WTC11 (cell line): ENCODE measurements at regions not wholly inside any gene's neighbourhood (a gene's known extent, or its start where the extent isn't known, plus 50 kb on each side); places are given as distances from the start of the nearest gene placed in this dataset.
"Not testable (repeated sequence)": the region's sequence is repeated elsewhere in the genome, so short reads cannot be mapped to it uniquely, and the experiment has no call there.

Experiments used
- ATAC-seq: fragments of 200-7000 bp; cut with Tn5 transposase; 2 replicates; pipeline ENCODE4 v1.10.0; 2021; ENCODE audit warnings: mild to moderate bottlenecking, moderate library complexity
- CTCF ChIA-PET: fragments of 300-600 bp; sonication (Branson Sonifier 250); formaldehyde crosslinking; loops from one replicate; lab custom pipeline; 2021; ENCODE audit warnings: antibody characterized with exemption; lab: Charles Lee
- POLR2A ChIA-PET: fragments of 350-600 bp; sonication (Branson Sonifier 250); formaldehyde crosslinking; loops from one replicate; lab custom pipeline; 2021; ENCODE audit warnings: antibody characterized with exemption; lab: Charles Lee
- DNase-seq: peaks from one replicate; pipeline ENCODE4 v3.0.0; 2021; ENCODE audit warnings: low spot score
- H3K27ac Mint-ChIP-seq: 2 replicates; pipeline ENCODE4 v1.8.0; 2021; ENCODE audit warnings: mixed read lengths
- H3K27me3 Mint-ChIP-seq: 2 replicates; pipeline ENCODE4 v1.8.0; 2021; ENCODE audit warnings: low read depth, mild to moderate bottlenecking, moderate library complexity, mixed read lengths
- H3K36me3 Mint-ChIP-seq: 2 replicates; pipeline ENCODE4 v1.8.0; 2021; ENCODE audit warnings: mixed read lengths
- H3K4me1 Mint-ChIP-seq: 2 replicates; pipeline ENCODE4 v1.8.0; 2022; ENCODE audit warnings: mixed read lengths
- H3K4me3 Mint-ChIP-seq: 2 replicates; pipeline ENCODE4 v1.8.0; 2021; ENCODE audit warnings: mild to moderate bottlenecking, moderate library complexity, mixed read lengths
- H3K9me3 Mint-ChIP-seq: 2 replicates; pipeline ENCODE4 v1.8.0; 2021; ENCODE audit warnings: mixed read lengths
- GABPB1 ChIP-seq: sonication (generic); formaldehyde crosslinking; IDR thresholded peaks from 2 replicates; pipeline ENCODE4 v1.8.1; 2023; ENCODE audit warnings: mild to moderate bottlenecking, missing genetic modification reagents
- GRHL2 ChIP-seq: fragments of 250-450 bp; sonication (Bioruptor Pico); IDR thresholded peaks from 2 replicates; pipeline ENCODE4 v1.8.0; 2022; ENCODE audit warnings: mild to moderate bottlenecking, moderate library complexity; ENCODE audit not compliant: insufficient replicate concordance, severe bottlenecking
- JUN ChIP-seq: sonication (generic); formaldehyde crosslinking; IDR thresholded peaks from 2 replicates; pipeline ENCODE4 v1.8.0; 2023; ENCODE audit warnings: mild to moderate bottlenecking, missing genetic modification reagents
- KAT7 ChIP-seq: sonication (generic); formaldehyde crosslinking; IDR thresholded peaks from 2 replicates; pipeline ENCODE4 v1.8.1; 2023; ENCODE audit warnings: missing genetic modification reagents, mild to moderate bottlenecking, borderline replicate concordance
- NFYB ChIP-seq: sonication (generic); formaldehyde crosslinking; conservative IDR thresholded peaks from 2 replicates; pipeline ENCODE4 v1.8.0; 2022; ENCODE audit warnings: low read depth, missing genetic modification reagents
- NR1H2 ChIP-seq: sonication (generic); formaldehyde crosslinking; IDR thresholded peaks from 2 replicates; pipeline ENCODE4 v1.9.0; 2021; ENCODE audit warnings: mild to moderate bottlenecking, moderate library complexity, missing genetic modification reagents
- SMAD4 ChIP-seq: sonication (generic); formaldehyde crosslinking; IDR thresholded peaks from 2 replicates; pipeline ENCODE4 v1.8.0; 2022; ENCODE audit warnings: mild to moderate bottlenecking, missing genetic modification reagents
- SOX15 ChIP-seq: fragments of 250-450 bp; sonication (Bioruptor Pico); IDR thresholded peaks from 2 replicates; pipeline ENCODE4 v1.9.0; 2021; ENCODE audit warnings: mild to moderate bottlenecking
- TEAD4 ChIP-seq: sonication (generic); formaldehyde crosslinking; IDR thresholded peaks from 2 replicates; pipeline ENCODE4 v1.8.0; 2022; ENCODE audit warnings: mild to moderate bottlenecking, missing genetic modification reagents
- ZNF138 ChIP-seq: sonication (generic); formaldehyde crosslinking; conservative IDR thresholded peaks from 2 replicates; pipeline ENCODE4 v1.8.1; 2022; ENCODE audit warnings: mild to moderate bottlenecking, moderate library complexity, missing genetic modification reagents
- ZNF396 ChIP-seq: fragments of 250-450 bp; sonication (Bioruptor Pico); IDR thresholded peaks from 2 replicates; pipeline ENCODE4 v1.8.0; 2021; ENCODE audit warnings: mild to moderate bottlenecking, moderate library complexity, borderline replicate concordance
- ZNF423 ChIP-seq: fragments of 250-450 bp; sonication (Bioruptor Pico); IDR thresholded peaks from 2 replicates; pipeline ENCODE4 v2.1.2; 2022; ENCODE audit warnings: mild to moderate bottlenecking, moderate library complexity
- TF ChIP-seq, protein P1 (sequence below): sonication (generic); formaldehyde crosslinking; IDR thresholded peaks from 2 replicates; pipeline ENCODE4 v1.8.0; 2022; ENCODE audit warnings: mild to moderate bottlenecking, missing genetic modification reagents
- TF ChIP-seq, protein P2 (sequence below): fragments of 250-450 bp; sonication (Bioruptor Pico); IDR thresholded peaks from 2 replicates; pipeline ENCODE4 v1.9.0; 2021; ENCODE audit warnings: mild to moderate bottlenecking
- TF ChIP-seq, protein P3 (sequence below): sonication (generic); formaldehyde crosslinking; IDR thresholded peaks from 2 replicates; pipeline ENCODE4 v1.8.0; 2023; ENCODE audit warnings: mild to moderate bottlenecking, missing genetic modification reagents
- TF ChIP-seq, protein P4 (sequence below): fragments of 250-450 bp; sonication (Bioruptor Pico); IDR thresholded peaks from 2 replicates; pipeline ENCODE4 v1.9.0; 2021; ENCODE audit warnings: mild to moderate bottlenecking
- TF ChIP-seq, protein P5 (sequence below): fragments of 250-450 bp; sonication (Bioruptor Pico); IDR thresholded peaks from 2 replicates; pipeline ENCODE4 v2.1.2; 2022; ENCODE audit warnings: mild to moderate bottlenecking, moderate library complexity

DNA sequence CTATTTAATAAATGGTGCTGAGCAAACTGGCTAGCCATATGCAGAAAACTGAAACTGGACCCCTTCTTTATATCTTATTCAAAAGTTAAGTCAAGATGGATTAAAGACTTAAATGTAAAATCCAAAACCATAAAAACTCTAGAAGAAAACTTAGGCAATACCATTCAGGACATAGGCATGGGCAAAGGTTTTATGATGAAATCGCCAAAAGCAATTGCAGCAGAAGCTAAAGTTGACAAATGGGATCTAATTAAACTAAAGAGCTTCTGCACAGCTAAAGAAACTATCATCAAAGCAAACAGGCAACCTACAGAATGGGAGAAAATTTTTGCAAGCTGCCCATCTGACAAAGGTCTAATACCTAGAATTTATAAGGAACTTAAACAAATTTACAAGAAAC lies 79.0 kb upstream of the SALL1 start:
- H3K4me3 Mint-ChIP-seq, H3K27me3 Mint-ChIP-seq, CTCF ChIA-PET: not testable (repeated sequence)

DNA sequence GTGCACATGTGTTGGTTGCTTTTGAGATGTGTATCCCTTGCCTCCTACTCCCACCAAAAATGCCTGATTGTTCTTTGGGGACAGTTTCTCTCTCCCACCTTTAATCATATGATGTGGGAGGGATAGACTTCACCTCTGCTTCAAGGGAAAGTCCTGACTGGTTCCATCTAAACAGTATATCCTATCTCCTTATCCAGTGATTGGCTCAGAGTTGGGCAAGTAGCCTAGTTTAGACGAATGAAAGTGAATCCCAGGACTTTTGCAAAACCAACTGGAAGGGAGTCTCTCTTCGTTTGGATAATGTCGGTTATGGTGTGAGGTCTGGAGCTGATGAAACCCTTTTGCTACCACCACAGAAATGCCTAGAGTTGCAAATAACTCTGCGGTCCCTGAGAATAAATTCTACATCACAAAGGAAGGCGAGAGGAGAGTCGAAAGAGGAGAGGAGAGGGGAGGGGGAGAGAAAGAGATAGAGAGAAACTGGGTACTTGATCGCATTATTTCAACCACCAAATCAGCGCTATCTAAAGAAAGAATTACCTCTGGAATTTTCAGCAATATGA lies 77.1 kb upstream of the SALL1 start:
- no peak for DNase-seq
- peak; percentile 84 for ATAC-seq
- Mint-ChIP-seq H3K27ac (peak overlapping the region; percentile 86), H3K27me3 (no peaks in the 10 kb centered on the region), H3K36me3 (no peaks in the 10 kb centered on the region), H3K9me3 (peaks cover 7% of the 10 kb centered on the region), H3K4me3 (peak overlapping the region; percentile 57)
- POLR2A ChIA-PET: interaction anchor here (1.1 kb wide), 1 partner anchor 79 kb away, joined by 3 read pairs; no protein-coding TSS in a partner anchor
- TF ChIP-seq, protein P1, sequence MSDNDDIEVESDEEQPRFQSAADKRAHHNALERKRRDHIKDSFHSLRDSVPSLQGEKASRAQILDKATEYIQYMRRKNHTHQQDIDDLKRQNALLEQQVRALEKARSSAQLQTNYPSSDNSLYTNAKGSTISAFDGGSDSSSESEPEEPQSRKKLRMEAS (CRISPR knock-in tag): 0 out of 2 replicates have a peak, but pooled peaks have one; percentile 36
- TF ChIP-seq NFYB (peak; percentile 30; the same call in 1 of the 2 replicates), SMAD4 (no peak)
- TF ChIP-seq, all 79 proteins: peak for 2
- CTCF ChIA-PET: no interaction called here
- H3K4me1 Mint-ChIP-seq: peaks cover 25% of the 10 kb centered on the region

More for the DNA sequence above, 79.0 kb upstream of the SALL1 start:
- H3K9me3 Mint-ChIP-seq, DNase-seq, H3K36me3 Mint-ChIP-seq, ATAC-seq, POLR2A ChIA-PET, H3K27ac Mint-ChIP-seq: not testable (repeated sequence)
- H3K4me1 Mint-ChIP-seq: peaks cover 23% of the 10 kb centered on the region
- TF ChIP-seq GABPB1 (CRISPR knock-in tag): peak; percentile 88

DNA sequence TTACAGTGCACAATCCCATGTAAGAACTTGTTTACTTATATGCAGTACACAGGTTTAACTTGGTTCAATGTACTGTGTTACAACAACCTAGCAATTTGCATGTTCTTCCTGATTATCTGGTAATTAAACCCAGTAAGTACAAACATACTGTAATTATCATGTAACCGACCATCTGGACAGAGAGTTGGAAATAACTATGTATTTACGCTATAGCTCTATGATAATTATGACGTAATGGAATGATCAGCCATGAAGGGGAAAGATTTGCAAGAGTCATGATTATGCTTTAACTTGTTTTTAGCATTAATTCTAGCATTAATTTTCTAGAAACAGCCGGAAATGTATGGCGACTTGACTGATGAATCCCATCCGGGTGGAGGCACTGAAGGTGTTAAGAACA lies 74.8 kb upstream of the SALL1 start:
- no peaks in the 10 kb centered on the region for H3K27me3 Mint-ChIP-seq
- no peaks in the 10 kb centered on the region for H3K36me3 Mint-ChIP-seq
- no peak for DNase-seq
- CTCF ChIA-PET: no interaction called here
- ATAC-seq: no peak
- H3K27ac Mint-ChIP-seq: no peak overlapping the region
- H3K4me3 Mint-ChIP-seq: no peak overlapping the region
- TF ChIP-seq, protein P2, sequence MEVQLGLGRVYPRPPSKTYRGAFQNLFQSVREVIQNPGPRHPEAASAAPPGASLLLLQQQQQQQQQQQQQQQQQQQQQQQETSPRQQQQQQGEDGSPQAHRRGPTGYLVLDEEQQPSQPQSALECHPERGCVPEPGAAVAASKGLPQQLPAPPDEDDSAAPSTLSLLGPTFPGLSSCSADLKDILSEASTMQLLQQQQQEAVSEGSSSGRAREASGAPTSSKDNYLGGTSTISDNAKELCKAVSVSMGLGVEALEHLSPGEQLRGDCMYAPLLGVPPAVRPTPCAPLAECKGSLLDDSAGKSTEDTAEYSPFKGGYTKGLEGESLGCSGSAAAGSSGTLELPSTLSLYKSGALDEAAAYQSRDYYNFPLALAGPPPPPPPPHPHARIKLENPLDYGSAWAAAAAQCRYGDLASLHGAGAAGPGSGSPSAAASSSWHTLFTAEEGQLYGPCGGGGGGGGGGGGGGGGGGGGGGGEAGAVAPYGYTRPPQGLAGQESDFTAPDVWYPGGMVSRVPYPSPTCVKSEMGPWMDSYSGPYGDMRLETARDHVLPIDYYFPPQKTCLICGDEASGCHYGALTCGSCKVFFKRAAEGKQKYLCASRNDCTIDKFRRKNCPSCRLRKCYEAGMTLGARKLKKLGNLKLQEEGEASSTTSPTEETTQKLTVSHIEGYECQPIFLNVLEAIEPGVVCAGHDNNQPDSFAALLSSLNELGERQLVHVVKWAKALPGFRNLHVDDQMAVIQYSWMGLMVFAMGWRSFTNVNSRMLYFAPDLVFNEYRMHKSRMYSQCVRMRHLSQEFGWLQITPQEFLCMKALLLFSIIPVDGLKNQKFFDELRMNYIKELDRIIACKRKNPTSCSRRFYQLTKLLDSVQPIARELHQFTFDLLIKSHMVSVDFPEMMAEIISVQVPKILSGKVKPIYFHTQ (CRISPR knock-in tag): no peak
- TF ChIP-seq NR1H2 (CRISPR knock-in tag) (no peak), TEAD4 (CRISPR knock-in tag) (no peak), GRHL2 (CRISPR knock-in tag) (no peak), KAT7 (CRISPR knock-in tag) (no peak)
- TF ChIP-seq, protein P3, sequence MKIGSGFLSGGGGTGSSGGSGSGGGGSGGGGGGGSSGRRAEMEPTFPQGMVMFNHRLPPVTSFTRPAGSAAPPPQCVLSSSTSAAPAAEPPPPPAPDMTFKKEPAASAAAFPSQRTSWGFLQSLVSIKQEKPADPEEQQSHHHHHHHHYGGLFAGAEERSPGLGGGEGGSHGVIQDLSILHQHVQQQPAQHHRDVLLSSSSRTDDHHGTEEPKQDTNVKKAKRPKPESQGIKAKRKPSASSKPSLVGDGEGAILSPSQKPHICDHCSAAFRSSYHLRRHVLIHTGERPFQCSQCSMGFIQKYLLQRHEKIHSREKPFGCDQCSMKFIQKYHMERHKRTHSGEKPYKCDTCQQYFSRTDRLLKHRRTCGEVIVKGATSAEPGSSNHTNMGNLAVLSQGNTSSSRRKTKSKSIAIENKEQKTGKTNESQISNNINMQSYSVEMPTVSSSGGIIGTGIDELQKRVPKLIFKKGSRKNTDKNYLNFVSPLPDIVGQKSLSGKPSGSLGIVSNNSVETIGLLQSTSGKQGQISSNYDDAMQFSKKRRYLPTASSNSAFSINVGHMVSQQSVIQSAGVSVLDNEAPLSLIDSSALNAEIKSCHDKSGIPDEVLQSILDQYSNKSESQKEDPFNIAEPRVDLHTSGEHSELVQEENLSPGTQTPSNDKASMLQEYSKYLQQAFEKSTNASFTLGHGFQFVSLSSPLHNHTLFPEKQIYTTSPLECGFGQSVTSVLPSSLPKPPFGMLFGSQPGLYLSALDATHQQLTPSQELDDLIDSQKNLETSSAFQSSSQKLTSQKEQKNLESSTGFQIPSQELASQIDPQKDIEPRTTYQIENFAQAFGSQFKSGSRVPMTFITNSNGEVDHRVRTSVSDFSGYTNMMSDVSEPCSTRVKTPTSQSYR (CRISPR knock-in tag): no peak
- POLR2A ChIA-PET: no interaction called here
- peaks cover 25% of the 10 kb centered on the region for H3K4me1 Mint-ChIP-seq
- H3K9me3 Mint-ChIP-seq: peaks cover 11% of the 10 kb centered on the region

DNA sequence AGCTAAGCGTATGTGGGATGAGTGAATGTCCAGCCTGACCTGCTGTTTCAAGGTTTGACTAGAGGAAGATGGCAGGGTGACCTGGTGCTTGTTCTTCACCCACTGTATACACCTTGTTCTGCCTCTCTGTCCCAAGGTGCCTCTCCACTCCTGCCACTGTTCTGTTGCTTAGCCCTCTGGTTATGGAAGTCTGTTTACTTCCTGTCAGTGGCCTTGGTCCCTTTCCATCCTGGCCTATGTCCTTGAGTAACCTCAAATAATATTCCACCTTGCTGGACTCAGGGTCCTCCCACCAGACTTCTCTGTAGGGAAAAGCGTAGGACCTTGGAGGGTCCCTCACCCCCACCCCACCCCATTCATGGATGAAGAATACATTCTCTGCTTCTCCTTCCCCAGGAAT lies 73.2 kb upstream of the SALL1 start:
- H3K4me3 Mint-ChIP-seq: no peak overlapping the region
- no peaks in the 10 kb centered on the region for H3K27me3 Mint-ChIP-seq
- peaks cover 25% of the 10 kb centered on the region for H3K4me1 Mint-ChIP-seq
- H3K27ac Mint-ChIP-seq: no peak overlapping the region
- CTCF ChIA-PET: no interaction called here
- no peak for DNase-seq
- TF ChIP-seq ZNF396 (no peak), NR1H2 (CRISPR knock-in tag) (no peak), SOX15 (CRISPR knock-in tag) (no peak), ZNF423 (no peak), ZNF138 (CRISPR knock-in tag) (no peak), JUN (no peak)
- TF ChIP-seq, protein P4, sequence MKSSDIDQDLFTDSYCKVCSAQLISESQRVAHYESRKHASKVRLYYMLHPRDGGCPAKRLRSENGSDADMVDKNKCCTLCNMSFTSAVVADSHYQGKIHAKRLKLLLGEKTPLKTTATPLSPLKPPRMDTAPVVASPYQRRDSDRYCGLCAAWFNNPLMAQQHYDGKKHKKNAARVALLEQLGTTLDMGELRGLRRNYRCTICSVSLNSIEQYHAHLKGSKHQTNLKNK (CRISPR knock-in tag): no peak
- TF ChIP-seq, protein P5, sequence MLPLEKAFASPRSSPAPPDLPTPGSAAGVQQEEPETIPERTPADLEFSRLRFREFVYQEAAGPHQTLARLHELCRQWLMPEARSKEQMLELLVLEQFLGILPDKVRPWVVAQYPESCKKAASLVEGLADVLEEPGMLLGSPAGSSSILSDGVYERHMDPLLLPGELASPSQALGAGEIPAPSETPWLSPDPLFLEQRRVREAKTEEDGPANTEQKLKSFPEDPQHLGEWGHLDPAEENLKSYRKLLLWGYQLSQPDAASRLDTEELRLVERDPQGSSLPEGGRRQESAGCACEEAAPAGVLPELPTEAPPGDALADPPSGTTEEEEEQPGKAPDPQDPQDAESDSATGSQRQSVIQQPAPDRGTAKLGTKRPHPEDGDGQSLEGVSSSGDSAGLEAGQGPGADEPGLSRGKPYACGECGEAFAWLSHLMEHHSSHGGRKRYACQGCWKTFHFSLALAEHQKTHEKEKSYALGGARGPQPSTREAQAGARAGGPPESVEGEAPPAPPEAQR: no peak
- POLR2A ChIA-PET: no interaction called here
- no peak for ATAC-seq
- H3K9me3 Mint-ChIP-seq: peaks cover 9% of the 10 kb centered on the region
- peaks cover 2% of the 10 kb centered on the region; the same call in 1 of the 2 replicates for H3K36me3 Mint-ChIP-seq
